ENCODE measurements at regions not wholly inside any gene's neighbourhood (a gene's known extent, or its start where the extent isn't known, plus 50 kb on each side); places are given as distances from the start of the nearest gene placed in this dataset.

GRCh38 chr4:104966349-104967033, 180.2 kb upstream of the TET2 start:
- TF ChIP-seq CTCF (IDR thresholded peaks at IDR 0.05) (no peak), POLR2AphosphoS5 (IDR thresholded peaks at IDR 0.05) (no peak), EP300 (IDR thresholded peaks at IDR 0.05) (no peak)
